HG03469 (cell line): ENCODE measurements at regions not wholly inside any gene's neighbourhood (a gene's known extent, or its start where the extent isn't known, plus 50 kb on each side); places are given as distances from the start of the nearest gene placed in this dataset.
"Not testable (repeated sequence)": the region's sequence is repeated elsewhere in the genome, so short reads cannot be mapped to it uniquely, and the experiment has no call there.

Source experiments
- ATAC-seq: cut with Tn5 transposase; IDR thresholded peaks from one replicate; pipeline ENCODE4 v1.9.1; 2021; ENCODE audit warnings: mild to moderate bottlenecking, moderate library complexity, moderate number of reproducible peaks; ENCODE audit not compliant: unreplicated experiment

- no peak for ATAC-seq
Measured at GRCh38 chr10:6986927-6987326, 406.9 kb upstream of the PRKCQ start.

- no peak for ATAC-seq
Measured at GRCh38 chr10:6985644-6986043, 405.6 kb upstream of the PRKCQ start.

- ATAC-seq, result no peak
Measured at GRCh38 chr10:6984971-6985370, 404.9 kb upstream of the PRKCQ start.

- not testable (repeated sequence) for ATAC-seq
Measured at GRCh38 chr10:6984016-6984415, 403.9 kb upstream of the PRKCQ start.

- ATAC-seq, result no peak
Measured at GRCh38 chr10:6980353-6980752, 400.3 kb upstream of the PRKCQ start.

- ATAC-seq, result no peak
Measured at GRCh38 chr10:6979371-6979770, 399.3 kb upstream of the PRKCQ start.

GRCh38 chr10:6978187-6978627, 398.1 kb upstream of the PRKCQ start:
- no peak for ATAC-seq

- ATAC-seq, result no peak
Measured at GRCh38 chr10:6977398-6978186, 397.5 kb upstream of the PRKCQ start.

GRCh38 chr10:6973899-6974298, 393.8 kb upstream of the PRKCQ start:
- no peak for ATAC-seq

- ATAC-seq, result no peak
Measured at GRCh38 chr10:6972226-6972625, 392.1 kb upstream of the PRKCQ start.

GRCh38 chr10:6969659-6970058, 389.6 kb upstream of the PRKCQ start:
- ATAC-seq, result no peak

GRCh38 chr10:6964543-6964942, 384.5 kb upstream of the PRKCQ start:
- no peak for ATAC-seq

- no peak for ATAC-seq
Measured at GRCh38 chr10:6962576-6962975, 382.5 kb upstream of the PRKCQ start.

- no peak for ATAC-seq
Measured at GRCh38 chr10:6958711-6959110, 378.6 kb upstream of the PRKCQ start.

GRCh38 chr10:6958254-6958653, 378.2 kb upstream of the PRKCQ start:
- ATAC-seq, result no peak

GRCh38 chr10:6957851-6958250, 377.8 kb upstream of the PRKCQ start:
- ATAC-seq, result no peak

- ATAC-seq, result no peak
Measured at GRCh38 chr10:6956562-6956961, 376.5 kb upstream of the PRKCQ start.

GRCh38 chr10:6953271-6953801, 373.3 kb upstream of the PRKCQ start:
- no peak for ATAC-seq

GRCh38 chr10:6951732-6952131, 371.7 kb upstream of the PRKCQ start:
- no peak for ATAC-seq

GRCh38 chr10:6950133-6950532, 370.1 kb upstream of the PRKCQ start:
- ATAC-seq, result no peak

- ATAC-seq, result no peak
Measured at GRCh38 chr10:6944436-6944835, 364.4 kb upstream of the PRKCQ start.

GRCh38 chr10:6938384-6938783, 358.3 kb upstream of the PRKCQ start:
- ATAC-seq, result no peak

GRCh38 chr10:6936931-6937330, 356.9 kb upstream of the PRKCQ start:
- no peak for ATAC-seq
